ENCODE measurements at regions not wholly inside any gene's neighbourhood (a gene's known extent, or its start where the extent isn't known, plus 50 kb on each side); places are given as distances from the start of the nearest gene placed in this dataset.

DNA sequence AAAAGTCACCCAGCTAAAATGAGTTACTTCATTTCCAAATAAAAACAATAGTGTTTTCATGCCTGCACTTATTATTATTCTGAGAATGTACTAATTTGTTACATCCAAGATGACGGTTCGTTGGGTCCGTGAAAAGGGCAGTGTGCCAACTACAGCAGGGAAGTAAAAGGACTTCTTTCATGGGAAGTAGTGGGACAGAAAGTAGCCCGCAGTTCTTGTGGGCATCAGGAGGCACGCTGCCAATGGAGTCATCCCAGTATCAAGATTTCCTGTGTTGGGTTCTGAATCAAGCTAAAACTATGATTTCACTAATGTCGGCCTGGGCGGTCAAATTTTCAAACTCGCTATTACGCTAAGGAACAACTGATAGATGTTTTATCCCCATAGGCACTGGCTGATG is 254.5 kb upstream of the SOX2 start:
- H3K36me3 ChIP-seq (ENCODE audit: control insufficient read depth, insufficient read depth, low read length) = no peaks in the 10 kb centered on the region
- H3K27me3 ChIP-seq (ENCODE audit: control insufficient read depth, insufficient read depth, low read length) = no peaks in the 10 kb centered on the region
- TF ChIP-seq, protein P1, sequence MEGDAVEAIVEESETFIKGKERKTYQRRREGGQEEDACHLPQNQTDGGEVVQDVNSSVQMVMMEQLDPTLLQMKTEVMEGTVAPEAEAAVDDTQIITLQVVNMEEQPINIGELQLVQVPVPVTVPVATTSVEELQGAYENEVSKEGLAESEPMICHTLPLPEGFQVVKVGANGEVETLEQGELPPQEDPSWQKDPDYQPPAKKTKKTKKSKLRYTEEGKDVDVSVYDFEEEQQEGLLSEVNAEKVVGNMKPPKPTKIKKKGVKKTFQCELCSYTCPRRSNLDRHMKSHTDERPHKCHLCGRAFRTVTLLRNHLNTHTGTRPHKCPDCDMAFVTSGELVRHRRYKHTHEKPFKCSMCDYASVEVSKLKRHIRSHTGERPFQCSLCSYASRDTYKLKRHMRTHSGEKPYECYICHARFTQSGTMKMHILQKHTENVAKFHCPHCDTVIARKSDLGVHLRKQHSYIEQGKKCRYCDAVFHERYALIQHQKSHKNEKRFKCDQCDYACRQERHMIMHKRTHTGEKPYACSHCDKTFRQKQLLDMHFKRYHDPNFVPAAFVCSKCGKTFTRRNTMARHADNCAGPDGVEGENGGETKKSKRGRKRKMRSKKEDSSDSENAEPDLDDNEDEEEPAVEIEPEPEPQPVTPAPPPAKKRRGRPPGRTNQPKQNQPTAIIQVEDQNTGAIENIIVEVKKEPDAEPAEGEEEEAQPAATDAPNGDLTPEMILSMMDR (IDR thresholded peaks at IDR 0.05; ENCODE audit: insufficient read depth, low read length, poor library complexity, severe bottlenecking) = no peak
- no peak for DNase-seq (ENCODE audit: low read depth)
- H3K4me3 ChIP-seq (ENCODE audit: low read depth, low read length) = no peak overlapping the region

DNA sequence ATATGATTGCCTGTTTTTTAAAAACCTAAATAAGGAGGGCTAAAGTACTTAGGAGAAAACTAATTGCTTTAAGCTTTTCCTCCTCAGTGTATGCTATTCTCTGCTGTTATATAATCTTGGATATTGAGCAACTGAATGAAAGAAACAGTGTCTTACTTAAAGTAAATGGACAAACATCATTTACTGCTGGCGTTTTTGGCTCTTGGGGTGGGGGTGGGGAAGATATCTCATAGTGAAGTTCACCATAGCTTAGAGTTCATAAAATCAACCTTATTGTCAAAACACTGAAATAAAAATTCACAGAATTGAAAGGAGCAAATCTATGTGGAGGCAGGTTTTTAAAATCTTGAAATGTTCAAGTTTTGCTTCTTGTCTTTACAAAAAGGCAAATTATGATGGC is 256.4 kb upstream of the SOX2 start:
- no peak for DNase-seq (ENCODE audit: low read depth)
- Histone ChIP-seq H3K4me3 (ENCODE audit: low read depth, low read length) (no peak overlapping the region), H3K27me3 (ENCODE audit: control insufficient read depth, insufficient read depth, low read length) (no peaks in the 10 kb centered on the region), H3K36me3 (ENCODE audit: control insufficient read depth, insufficient read depth, low read length) (no peaks in the 10 kb centered on the region)
- TF ChIP-seq, protein P1 (IDR thresholded peaks at IDR 0.05; ENCODE audit: insufficient read depth, low read length, poor library complexity, severe bottlenecking) = no peak

DNA sequence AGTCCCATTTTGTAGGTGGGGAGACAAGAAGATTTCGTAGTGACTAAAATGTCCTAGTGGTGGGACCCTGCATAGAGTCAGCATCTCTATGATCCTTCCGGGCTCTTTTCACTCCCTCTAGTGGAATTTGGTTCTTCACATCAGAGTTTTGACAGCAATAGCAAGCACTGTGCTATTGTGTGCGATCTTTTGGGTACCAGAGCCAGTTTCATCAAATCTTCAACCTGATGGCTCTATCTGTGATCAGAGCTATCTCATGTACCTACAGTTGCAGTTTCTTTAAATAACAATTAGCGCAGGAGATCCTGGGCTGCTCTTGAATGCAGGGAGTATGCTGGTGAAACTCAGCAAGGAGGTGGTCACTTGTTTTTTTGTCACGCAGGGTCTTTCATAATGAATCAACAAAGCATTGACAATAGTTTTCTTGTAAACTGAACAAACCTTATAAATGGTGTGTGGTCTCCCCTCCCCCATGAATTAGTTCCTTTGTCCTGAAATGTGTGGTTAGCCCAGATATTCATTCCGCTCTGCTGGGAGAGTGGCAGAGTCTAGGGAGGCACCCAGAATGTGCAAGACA is 257.2 kb upstream of the SOX2 start:
- no peak for DNase-seq (ENCODE audit: low read depth)
- TF ChIP-seq, protein P1 (IDR thresholded peaks at IDR 0.05; ENCODE audit: insufficient read depth, low read length, poor library complexity, severe bottlenecking) = no peak
- Histone ChIP-seq H3K27me3 (ENCODE audit: control insufficient read depth, insufficient read depth, low read length) (no peaks in the 10 kb centered on the region), H3K36me3 (ENCODE audit: control insufficient read depth, insufficient read depth, low read length) (no peaks in the 10 kb centered on the region), H3K4me3 (ENCODE audit: low read depth, low read length) (no peak overlapping the region)

DNA sequence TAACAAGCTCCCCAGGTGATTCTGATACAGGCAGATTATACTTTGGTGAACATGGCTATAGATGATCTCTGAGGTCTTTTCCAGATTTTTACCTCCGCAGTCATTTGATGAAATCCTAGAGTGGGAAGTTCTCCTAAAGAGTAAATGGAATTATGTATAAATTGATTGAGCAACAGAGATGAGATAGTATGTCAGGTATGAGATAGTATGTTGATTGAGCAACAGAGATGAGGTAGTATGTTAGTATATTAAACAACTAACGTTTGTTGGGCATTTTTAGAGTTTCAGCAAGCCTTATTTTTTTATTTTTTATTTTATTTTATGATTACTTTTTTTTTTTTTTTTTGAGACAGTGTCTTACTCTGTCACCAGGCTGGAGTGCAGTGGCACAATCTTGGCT is 265.0 kb upstream of the SOX2 start:
- TF ChIP-seq, protein P1 (IDR thresholded peaks at IDR 0.05; ENCODE audit: insufficient read depth, low read length, poor library complexity, severe bottlenecking) = no peak
- Histone ChIP-seq H3K36me3 (ENCODE audit: control insufficient read depth, insufficient read depth, low read length) (no peaks in the 10 kb centered on the region), H3K27me3 (ENCODE audit: control insufficient read depth, insufficient read depth, low read length) (no peaks in the 10 kb centered on the region), H3K4me3 (ENCODE audit: low read depth, low read length) (no peak overlapping the region)
- DNase-seq (ENCODE audit: low read depth) = no peak

DNA sequence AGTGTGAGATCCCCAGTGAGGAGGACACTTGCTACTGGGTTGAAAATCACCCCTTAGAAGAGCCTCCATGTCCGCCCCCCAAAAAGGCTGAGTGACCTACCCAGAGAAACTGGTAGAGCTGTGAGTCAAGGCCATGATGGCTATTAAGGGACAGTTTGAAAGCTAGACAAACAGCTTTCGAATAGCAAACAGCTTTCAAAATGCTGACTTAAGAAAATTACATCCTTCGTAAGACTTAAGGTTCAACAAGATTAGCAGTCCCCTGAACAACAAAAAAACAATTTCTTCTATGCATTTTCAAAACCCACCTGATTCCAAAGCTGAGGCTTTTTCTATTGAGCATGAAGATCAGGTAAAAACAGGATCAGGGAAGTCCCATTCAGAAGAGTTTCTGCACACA is 269.7 kb upstream of the SOX2 start:
- TF ChIP-seq, protein P1 (IDR thresholded peaks at IDR 0.05; ENCODE audit: insufficient read depth, low read length, poor library complexity, severe bottlenecking) = no peak

GRCh38 chr3:181432992-181433391 is 278.7 kb upstream of the SOX2 start:
- no peak for DNase-seq (ENCODE audit: low read depth)
- no peaks in the 10 kb centered on the region for H3K36me3 ChIP-seq (ENCODE audit: control insufficient read depth, insufficient read depth, low read length)
- no peaks in the 10 kb centered on the region for H3K27me3 ChIP-seq (ENCODE audit: control insufficient read depth, insufficient read depth, low read length)
- no peak overlapping the region for H3K4me3 ChIP-seq (ENCODE audit: low read depth, low read length)
- TF ChIP-seq, protein P1 (IDR thresholded peaks at IDR 0.05; ENCODE audit: insufficient read depth, low read length, poor library complexity, severe bottlenecking) = no peak

More for the DNA sequence above, 269.7 kb upstream of the SOX2 start:
- H3K27me3 ChIP-seq (ENCODE audit: control insufficient read depth, insufficient read depth, low read length) = no peaks in the 10 kb centered on the region
- no peak overlapping the region for H3K4me3 ChIP-seq (ENCODE audit: low read depth, low read length)
- H3K36me3 ChIP-seq (ENCODE audit: control insufficient read depth, insufficient read depth, low read length) = no peaks in the 10 kb centered on the region
- DNase-seq (ENCODE audit: low read depth) = no peak

Measured in kidney epithelial cell (primary cell).